Spleen (tissue), 11 donors: ENCODE measurements at regions not wholly inside any gene's neighbourhood (a gene's known extent, or its start where the extent isn't known, plus 50 kb on each side); places are given as distances from the start of the nearest gene placed in this dataset.

Experiments
- DNase-seq: peaks from one replicate; pipeline ENCODE4 v3.0.0-alpha.2; 2020
- H3K27ac ChIP-seq, 8 donors: fragments of 200-600 bp; sonication (generic) in 7 of 8; 1 replicate in 4 of 8; 2 replicates in 4 of 8; pipeline versions ENCODE4 v1.5.0 to v1.8.0; 2016 to 2021; ENCODE audit warnings: inconsistent platforms in 4 of 8, mild to moderate bottlenecking in 4 of 8, moderate library complexity in 1 of 8
- H3K27me3 ChIP-seq, 7 donors: fragments of 200-600 bp; sonication (generic) in 6 of 7; replicated peaks in 1 of 7; 1 replicate in 4 of 7; 2 replicates in 3 of 7; pipeline versions ENCODE4 v1.5.0 to v1.8.0; 2016 to 2021; ENCODE audit warnings: inconsistent platforms in 3 of 7, mild to moderate bottlenecking in 1 of 7
- H3K36me3 ChIP-seq, 6 donors: fragments of 200-600 bp; sonication (generic) in 5 of 6; 1 replicate in 4 of 6; 2 replicates in 2 of 6; pipeline versions ENCODE4 v1.5.0 to v1.8.0; 2016 to 2021; ENCODE audit warnings: inconsistent platforms in 2 of 6
- H3K4me1 ChIP-seq, 6 donors: fragments of 200-600 bp; sonication (generic) in 5 of 6; 1 replicate in 3 of 6; 2 replicates in 3 of 6; pipeline versions ENCODE4 v1.5.0 to v1.8.0; 2016 to 2021; ENCODE audit warnings: inconsistent platforms in 3 of 6
- H3K4me3 ChIP-seq, 8 donors: fragments of 200-600 bp; sonication (generic) in 7 of 8; 1 replicate in 4 of 8; 2 replicates in 4 of 8; pipeline versions ENCODE4 v1.5.0 to v1.8.0; 2016 to 2021; ENCODE audit warnings: inconsistent platforms in 4 of 8, mild to moderate bottlenecking in 4 of 8, moderate library complexity in 2 of 8
- H3K9me3 ChIP-seq, 8 donors: fragments of 200-600 bp; sonication (generic) in 7 of 8; 1 replicate in 4 of 8; 2 replicates in 4 of 8; pipeline versions ENCODE4 v1.5.0 to v1.8.0; 2016 to 2021; ENCODE audit warnings: inconsistent platforms in 4 of 8
- CTCF ChIP-seq, 11 experiments: fragments of 200-600 bp in 7 of 11; fragments of 450-650 bp in 4 of 11; sonication (generic) in 4 of 11; IDR thresholded peaks in 8 of 11; conservative IDR thresholded peaks in 3 of 11; 1 replicate in 7 of 11; 2 replicates in 4 of 11; pipeline versions ENCODE4 v1.4.0 to v1.8.0; 2016 to 2021; ENCODE audit warnings: antibody characterized with exemption in 11 of 11, inconsistent platforms in 4 of 11, mild to moderate bottlenecking in 1 of 11
- POLR2A ChIP-seq, 3 donors: fragments of 450-650 bp; IDR thresholded peaks; one replicate each; pipeline ENCODE4 v1.5.1; 2017; ENCODE audit warnings: antibody characterized with exemption in 3 of 3, mild to moderate bottlenecking in 1 of 3
- POLR2AphosphoS5 ChIP-seq, 3 donors: sonication (generic); formaldehyde crosslinking; IDR thresholded peaks; one replicate each; pipeline ENCODE4 v1.5.1; 2017; ENCODE audit warnings: antibody characterized with exemption in 3 of 3
- WGBS, 5 donors: extraction: QIAGEN DNeasy Blood & Tissue Kit in 3 of 5; methylation state at CpG; one replicate each; pipeline versions ENCODE4 v1.1.5 to v1.1.7; 2013 to 2018; 5-methylcytosine and 5-hydroxymethylcytosine counted together
- intact Hi-C: fragments of 100-400 bp; cut with DNase I; formaldehyde crosslinking; loops from one replicate; pipeline ENCODE4 v1.15.0; 2023; ENCODE audit warnings: low total_unique reads
- donor health status: healthy with polysubstance abuse.
- donor health status: DM: no; HTN: no; CAD: no; lungs with moderate emphysema.
- donor health status: DM: no; HTN: no; CAD: no.
- donor health status: Bipolar disorder and iron deficiency.
- donor health status: healthy.
- donor health status: DM: no; HTN: no; CAD: no.
- donor health status: DM: yes; HTN: yes; CAD: no.

GRCh38 chr6:150528648-150529285, 70.9 kb upstream of the PLEKHG1 start:
- Histone ChIP-seq H3K27me3 (no peaks in the 10 kb centered on the region), H3K27ac (peak overlapping the region; percentile 32 to 79 (median 61))
- peak in 2 of 3 donors; percentile 69 to 77 for TF ChIP-seq POLR2AphosphoS5 (IDR thresholded peaks at IDR 0.05)
- no peak for TF ChIP-seq CTCF (IDR thresholded peaks at IDR 0.05 in 8 of 11, conservative IDR thresholded peaks at IDR 0.05 in 3 of 11)
- no peak for TF ChIP-seq POLR2A (IDR thresholded peaks at IDR 0.05)

GRCh38 chr6:150529646-150530045, 70.0 kb upstream of the PLEKHG1 start:
- Histone ChIP-seq H3K4me3 (no peak overlapping the region), H3K4me1 (peaks cover 0 to 21% (median 12%) of the 10 kb centered on the region in 6 donors), H3K27me3 (no peaks in the 10 kb centered on the region), H3K9me3 (no peaks in the 10 kb centered on the region), H3K36me3 (no peaks in the 10 kb centered on the region), H3K27ac (peak overlapping the region in 4 of 8 donors; percentile 54 to 79 (median 66))
- no peak for DNase-seq
- intact Hi-C loops: no loop called here
- WGBS, 5 donors: 89 to 96% (median 94%) methylated on average over 3 of the region's 3 CpGs
- TF ChIP-seq POLR2AphosphoS5 (IDR thresholded peaks at IDR 0.05) (no peak), POLR2A (IDR thresholded peaks at IDR 0.05) (no peak), CTCF (IDR thresholded peaks at IDR 0.05 in 8 of 11, conservative IDR thresholded peaks at IDR 0.05 in 3 of 11) (no peak)

More at GRCh38 chr6:150528648-150529285, 70.9 kb upstream of the PLEKHG1 start:
- no peak overlapping the region for H3K4me3 ChIP-seq
- peaks cover 0 to 21% (median 12%) of the 10 kb centered on the region in 6 donors for H3K4me1 ChIP-seq
- intact Hi-C loops: no loop called here
- no peaks in the 10 kb centered on the region for H3K9me3 ChIP-seq
- WGBS, 5 donors: 21 to 34% (median 25%) methylated on average over 11 of the region's 11 CpGs
- H3K36me3 ChIP-seq: no peaks in the 10 kb centered on the region
- DNase-seq: peak; percentile 85

GRCh38 chr6:150531957-150532356, 67.7 kb upstream of the PLEKHG1 start:
- Histone ChIP-seq H3K4me3 (no peak overlapping the region), H3K9me3 (no peaks in the 10 kb centered on the region), H3K36me3 (no peaks in the 10 kb centered on the region), H3K27me3 (no peaks in the 10 kb centered on the region), H3K4me1 (peaks cover 0 to 21% (median 12%) of the 10 kb centered on the region in 6 donors), H3K27ac (no peak overlapping the region)
- no peak for TF ChIP-seq CTCF (IDR thresholded peaks at IDR 0.05 in 8 of 11, conservative IDR thresholded peaks at IDR 0.05 in 3 of 11)
- TF ChIP-seq POLR2A (IDR thresholded peaks at IDR 0.05): no peak
- no peak for TF ChIP-seq POLR2AphosphoS5 (IDR thresholded peaks at IDR 0.05)
- intact Hi-C loops: no loop called here
- DNase-seq: no peak
- WGBS, 5 donors: 65 to 98% (median 79%) methylated on average over 1 of the region's 1 CpG

GRCh38 chr6:150534553-150534952, 65.1 kb upstream of the PLEKHG1 start:
- Histone ChIP-seq H3K27ac (no peak overlapping the region), H3K4me1 (peaks cover 0 to 12% (median 0%) of the 10 kb centered on the region in 6 donors), H3K27me3 (no peaks in the 10 kb centered on the region), H3K4me3 (no peak overlapping the region), H3K36me3 (no peaks in the 10 kb centered on the region), H3K9me3 (no peaks in the 10 kb centered on the region)
- TF ChIP-seq CTCF (IDR thresholded peaks at IDR 0.05 in 8 of 11, conservative IDR thresholded peaks at IDR 0.05 in 3 of 11): no peak
- TF ChIP-seq POLR2A (IDR thresholded peaks at IDR 0.05): no peak
- no peak for TF ChIP-seq POLR2AphosphoS5 (IDR thresholded peaks at IDR 0.05)
- 93 to 96% (median 95%) methylated on average over 5 of the region's 5 CpGs for WGBS, 5 donors
- DNase-seq: no peak
- intact Hi-C loops: no loop called here
